ENCODE measurements at regions not wholly inside any gene's neighbourhood (a gene's known extent, or its start where the extent isn't known, plus 50 kb on each side); places are given as distances from the start of the nearest gene placed in this dataset.

- DNase-seq, result no peak
Measured at GRCh38 chr21:34192646-34193285, 119.4 kb downstream of the MRPS6 start.

- no peak for DNase-seq
Measured at GRCh38 chr21:34195335-34195734, 122.0 kb downstream of the MRPS6 start.

- DNase-seq, result no peak
Measured at GRCh38 chr21:34196996-34197395, 123.6 kb downstream of the MRPS6 start.

GRCh38 chr21:34197561-34197960 lies 124.2 kb downstream of the MRPS6 start:
- no peak for DNase-seq

GRCh38 chr21:34198231-34199120 lies 125.1 kb downstream of the MRPS6 start:
- peak; percentile 13 for DNase-seq

- DNase-seq, result peak; percentile 8
Measured at GRCh38 chr21:34199121-34199910, 125.9 kb downstream of the MRPS6 start.

GRCh38 chr21:34200288-34200905 lies 127.0 kb downstream of the MRPS6 start:
- no peak for DNase-seq

- no peak for DNase-seq
Measured at GRCh38 chr21:34201001-34201400, 127.6 kb downstream of the MRPS6 start.

GRCh38 chr21:34201481-34201858 lies 128.1 kb downstream of the MRPS6 start:
- DNase-seq, result no peak

- DNase-seq, result no peak
Measured at GRCh38 chr21:34202553-34203372, 129.4 kb downstream of the MRPS6 start.

- no peak for DNase-seq
Measured at GRCh38 chr21:34203851-34204420, 130.6 kb downstream of the MRPS6 start.

GRCh38 chr21:34204481-34205439 lies 131.4 kb downstream of the MRPS6 start:
- DNase-seq, result no peak

GRCh38 chr21:34205811-34206571 lies 132.6 kb downstream of the MRPS6 start:
- no peak for DNase-seq

GRCh38 chr21:34213959-34214358 lies 140.6 kb downstream of the MRPS6 start:
- no peak for DNase-seq

- no peak for DNase-seq
Measured at GRCh38 chr21:34215501-34215900, 142.1 kb downstream of the MRPS6 start.

GRCh38 chr21:34215911-34216717 lies 142.7 kb downstream of the MRPS6 start:
- DNase-seq, result no peak

- DNase-seq, result no peak
Measured at GRCh38 chr21:34216718-34217032, 143.3 kb downstream of the MRPS6 start.

- no peak for DNase-seq
Measured at GRCh38 chr21:34217263-34217662, 143.9 kb downstream of the MRPS6 start.
